SIG-M5 treated with dmso at 0.1 percent for 504 hours (cell line): ENCODE measurements at regions not wholly inside any gene's neighbourhood (a gene's known extent, or its start where the extent isn't known, plus 50 kb on each side); places are given as distances from the start of the nearest gene placed in this dataset.
"Not testable (repeated sequence)": the region's sequence is repeated elsewhere in the genome, so short reads cannot be mapped to it uniquely, and the experiment has no call there.

Experiments used
- DNase-seq: peaks from one replicate; lab custom pipeline; 2025; ENCODE audit not compliant: unreplicated experiment; lab: John Stamatoyannopoulos, UW

GRCh38 chr3:14272959-14273560, 94.4 kb downstream of the LSM3 start:
- not testable (repeated sequence) for DNase-seq

GRCh38 chr3:14273901-14274611, 95.4 kb downstream of the LSM3 start:
- DNase-seq = no peak

- DNase-seq = no peak
These were observed 96.0 kb downstream of the LSM3 start for GRCh38 chr3:14274612-14274936.

GRCh38 chr3:14274999-14275961, 96.7 kb downstream of the LSM3 start:
- peak; percentile 28 for DNase-seq

GRCh38 chr3:14275962-14276909, 97.6 kb downstream of the LSM3 start:
- no peak for DNase-seq

GRCh38 chr3:14277557-14277956, 98.9 kb downstream of the LSM3 start:
- DNase-seq = no peak

GRCh38 chr3:14278265-14278798, 99.7 kb downstream of the LSM3 start:
- no peak for DNase-seq

- DNase-seq = no peak
These were observed 100.4 kb downstream of the LSM3 start for GRCh38 chr3:14278799-14279625.

DNA sequence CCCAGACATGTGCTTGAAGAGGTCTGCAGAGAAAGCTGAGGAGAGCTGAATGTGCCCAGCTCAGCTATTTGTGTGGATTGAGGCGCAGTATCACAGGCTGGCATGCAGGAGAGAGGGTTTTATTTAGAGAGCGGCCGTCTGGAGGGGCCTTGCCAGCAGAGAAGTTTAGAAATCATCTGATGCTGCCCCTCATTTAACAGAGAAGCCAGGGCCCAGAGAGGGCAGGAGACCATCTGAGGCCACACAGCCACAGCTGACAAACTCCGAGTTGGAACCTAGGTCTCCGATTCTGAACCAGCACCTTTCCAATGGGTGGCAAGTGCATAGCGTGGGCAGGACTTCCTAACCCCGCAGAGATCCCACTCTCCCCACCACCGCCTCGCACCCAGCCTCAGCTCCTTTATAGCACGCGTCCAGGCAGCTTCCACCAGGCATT, 101.0 kb downstream of the LSM3 start:
- no peak for DNase-seq

DNA sequence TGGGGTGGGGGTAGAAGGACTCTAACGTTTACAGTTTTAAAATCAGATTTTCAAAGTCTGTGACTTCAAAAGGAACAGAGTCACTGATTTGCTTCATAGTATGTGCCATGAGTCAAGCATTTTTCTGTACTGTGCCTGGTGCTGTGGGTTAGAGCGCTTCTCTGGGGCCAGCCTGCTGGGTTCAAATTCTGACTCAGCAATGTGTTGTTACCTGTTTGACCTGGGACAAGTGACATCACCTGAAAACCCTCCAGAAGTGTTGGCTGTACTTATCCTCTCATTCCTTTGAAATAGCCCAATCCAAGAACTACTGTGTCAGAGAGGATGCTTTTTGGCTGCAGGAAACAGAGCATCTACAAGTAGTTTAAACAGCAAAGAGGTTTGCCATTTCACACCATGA, 101.7 kb downstream of the LSM3 start:
- no peak for DNase-seq

- DNase-seq = no peak
These were observed 102.4 kb downstream of the LSM3 start for GRCh38 chr3:14281053-14281452.

DNA sequence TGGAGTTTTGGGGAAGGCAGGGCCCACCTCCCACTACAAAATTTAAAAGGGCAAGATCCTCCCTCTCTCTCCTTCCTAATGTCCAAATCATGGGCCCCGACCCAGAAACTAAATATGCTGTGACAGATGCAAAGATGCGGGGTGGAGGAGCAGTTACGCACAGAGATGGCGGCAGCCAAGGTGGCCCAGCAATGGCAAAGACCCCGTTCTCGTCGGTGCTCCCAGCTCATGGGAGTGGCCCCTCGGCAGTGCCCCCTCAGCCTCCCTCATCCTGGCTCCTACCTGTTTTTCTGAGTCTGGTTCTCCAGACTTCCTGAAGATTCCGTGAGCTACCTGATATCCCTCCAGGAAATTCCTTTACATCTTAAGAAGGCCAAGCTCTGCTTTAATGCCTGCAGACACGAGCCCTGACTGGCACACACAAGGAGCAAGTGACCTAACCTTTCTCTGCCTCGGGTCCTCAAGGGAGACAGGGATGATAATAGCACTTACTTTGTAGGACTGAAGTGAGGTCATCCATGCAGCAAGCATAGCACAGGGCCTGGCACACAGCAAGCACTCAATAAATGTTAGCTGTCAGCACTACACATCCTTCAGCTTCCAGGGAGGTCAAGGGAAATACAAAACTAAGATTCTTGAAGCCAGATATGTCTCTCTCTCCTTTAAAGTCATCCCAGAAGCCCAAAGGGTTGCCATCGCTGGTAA, 103.5 kb downstream of the LSM3 start:
- DNase-seq = no peak

- no peak for DNase-seq
These were observed 104.1 kb downstream of the LSM3 start for GRCh38 chr3:14282706-14283075.

DNA sequence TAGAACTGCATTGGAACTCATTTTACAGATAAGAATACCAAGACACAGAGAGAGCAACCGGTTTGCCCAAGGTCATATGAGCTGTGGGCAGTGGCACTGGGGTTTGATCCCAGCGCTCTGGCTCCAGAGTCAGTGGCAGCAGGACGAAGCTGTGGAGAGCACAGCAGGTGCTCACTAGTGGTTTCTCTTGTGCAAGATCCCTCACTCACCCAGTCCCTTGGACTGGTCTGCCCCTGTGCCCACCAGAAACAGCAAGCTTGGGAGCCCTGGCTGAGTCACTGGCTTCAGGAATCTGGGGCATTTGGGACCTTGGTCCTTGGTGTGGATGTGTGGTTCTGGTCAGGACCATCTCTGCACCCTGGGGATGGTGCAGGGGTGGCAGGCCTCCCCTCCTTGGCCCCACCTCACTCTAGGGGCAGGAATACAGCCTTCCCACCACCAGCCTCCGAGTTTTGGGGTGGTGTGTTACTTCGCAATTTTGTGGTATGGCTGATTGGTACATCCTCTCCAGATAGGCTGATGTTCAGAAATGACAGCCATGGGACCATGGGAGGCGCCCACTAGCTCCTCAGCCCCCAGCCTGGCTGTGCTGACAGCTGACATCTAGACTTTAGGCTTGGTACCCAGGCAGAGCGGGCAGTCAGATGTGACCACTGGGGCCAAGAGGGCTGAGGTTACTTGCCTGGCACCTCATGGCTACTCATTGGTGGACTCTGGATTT, 104.6 kb downstream of the LSM3 start:
- peak; percentile 29 for DNase-seq

- no peak for DNase-seq
These were observed 105.3 kb downstream of the LSM3 start for GRCh38 chr3:14283813-14284438.

GRCh38 chr3:14284694-14285547, 106.3 kb downstream of the LSM3 start:
- DNase-seq = no peak

GRCh38 chr3:14285548-14285925, 106.9 kb downstream of the LSM3 start:
- DNase-seq = no peak
